ENCODE measurements at regions not wholly inside any gene's neighbourhood (a gene's known extent, or its start where the extent isn't known, plus 50 kb on each side); places are given as distances from the start of the nearest gene placed in this dataset.

- no peaks in the 10 kb centered on the region for H3K36me3 Mint-ChIP-seq (ENCODE audit: low read depth)
- H3K9me3 Mint-ChIP-seq: peaks cover 7% of the 10 kb centered on the region
- no peaks in the 10 kb centered on the region for H3K4me1 Mint-ChIP-seq
- no peak overlapping the region for H3K4me3 Mint-ChIP-seq
- no peak for ATAC-seq (replicated peaks)
- H3K27me3 Mint-ChIP-seq: peaks cover 21% of the 10 kb centered on the region
- no peak overlapping the region for H3K27ac Mint-ChIP-seq
These were observed 272.5 kb upstream of the PARD3B start for GRCh38 chr2:204272610-204273287.

DNA sequence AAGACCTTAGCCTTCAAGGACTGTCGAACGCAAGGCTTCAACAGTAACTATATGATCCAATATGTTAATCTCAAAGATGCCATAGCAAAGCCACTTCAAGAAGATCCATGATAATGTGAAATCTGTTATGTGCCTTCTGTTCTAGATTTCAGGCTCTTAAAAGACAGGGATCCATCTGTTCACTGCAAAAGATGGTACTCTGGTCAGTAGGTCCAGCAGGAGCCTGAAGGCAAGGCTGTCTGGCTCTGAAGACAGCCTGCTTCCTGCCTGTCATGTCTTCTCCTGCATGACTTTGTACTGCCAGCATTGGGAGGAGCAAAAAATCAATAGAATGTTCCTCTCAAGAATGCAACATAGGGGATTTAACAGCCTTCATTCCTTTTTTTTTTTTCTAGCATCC, 270.8 kb upstream of the PARD3B start:
- no peak for ATAC-seq (replicated peaks)
- no peak overlapping the region for H3K27ac Mint-ChIP-seq
- H3K27me3 Mint-ChIP-seq: peaks cover 28% of the 10 kb centered on the region
- no peak overlapping the region for H3K4me3 Mint-ChIP-seq
- H3K4me1 Mint-ChIP-seq: no peaks in the 10 kb centered on the region
- H3K36me3 Mint-ChIP-seq (ENCODE audit: low read depth): no peaks in the 10 kb centered on the region
- H3K9me3 Mint-ChIP-seq: peaks cover 7% of the 10 kb centered on the region

DNA sequence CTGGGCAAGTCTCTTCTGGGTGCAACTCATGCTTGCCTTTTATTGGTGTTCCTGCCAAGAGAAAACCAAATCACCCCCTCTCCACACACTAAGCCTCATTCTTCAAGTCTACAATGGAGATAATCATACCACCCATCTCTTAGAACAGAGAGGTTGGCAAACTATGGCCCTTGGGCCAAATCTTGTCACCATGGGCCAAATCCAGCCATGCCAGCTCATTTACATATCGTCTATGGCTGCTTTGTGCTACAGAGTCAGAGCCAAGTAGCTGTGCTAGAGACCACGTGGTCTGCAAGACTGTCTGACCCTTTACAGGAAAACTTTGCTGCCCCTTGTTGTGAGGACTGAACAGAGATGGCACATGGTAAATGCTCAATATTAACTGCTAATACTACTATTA, 270.3 kb upstream of the PARD3B start:
- Mint-ChIP-seq H3K4me3 (no peak overlapping the region), H3K9me3 (peaks cover 7% of the 10 kb centered on the region), H3K27ac (no peak overlapping the region), H3K4me1 (no peaks in the 10 kb centered on the region), H3K27me3 (peaks cover 31% of the 10 kb centered on the region), H3K36me3 (ENCODE audit: low read depth) (no peaks in the 10 kb centered on the region)
- ATAC-seq (replicated peaks): no peak

DNA sequence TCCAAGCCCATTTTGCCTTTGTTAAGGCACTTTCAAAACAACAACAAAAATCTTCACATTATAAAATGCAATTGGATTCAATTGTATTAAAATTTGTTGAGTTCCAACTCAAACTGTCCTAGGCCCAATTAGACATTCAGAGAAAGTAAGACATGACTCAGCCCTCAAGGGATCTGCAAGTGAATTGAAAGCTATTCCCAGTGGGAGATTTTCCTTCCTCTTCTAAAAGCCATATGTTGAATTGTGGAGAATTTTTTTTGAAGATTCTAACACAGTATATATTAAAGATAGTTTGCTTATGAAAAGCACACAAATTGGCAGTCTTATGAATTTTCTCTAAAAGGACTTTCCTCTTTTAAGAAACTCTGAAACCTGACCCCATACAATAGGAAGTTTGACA, 268.0 kb upstream of the PARD3B start:
- Mint-ChIP-seq H3K27ac (no peak overlapping the region), H3K27me3 (peaks cover 24% of the 10 kb centered on the region)

DNA sequence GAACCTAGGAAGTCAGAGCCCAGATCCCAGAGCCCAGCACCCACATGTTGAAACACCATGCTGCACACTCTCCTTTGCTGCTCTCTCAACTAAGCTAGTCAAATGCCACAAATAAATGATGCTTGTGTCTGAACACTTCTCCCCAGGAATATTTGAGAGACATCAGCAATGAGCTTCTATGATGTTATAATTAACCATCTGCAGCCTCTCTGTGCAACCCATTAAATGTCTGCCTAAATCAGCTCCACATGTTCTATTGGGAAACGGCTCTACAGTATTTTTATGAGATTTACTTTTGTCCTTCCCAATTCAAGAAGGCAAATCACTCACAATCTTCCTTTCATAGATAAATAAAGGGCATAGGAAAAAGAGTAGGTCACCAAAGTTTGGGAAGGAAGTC, 266.8 kb upstream of the PARD3B start:
- Mint-ChIP-seq H3K36me3 (ENCODE audit: low read depth) (no peaks in the 10 kb centered on the region), H3K4me3 (no peak overlapping the region), H3K27ac (no peak overlapping the region), H3K9me3 (no peaks in the 10 kb centered on the region), H3K4me1 (no peaks in the 10 kb centered on the region), H3K27me3 (peaks cover 27% of the 10 kb centered on the region)
- no peak for ATAC-seq (replicated peaks)

More for the DNA sequence above, 268.0 kb upstream of the PARD3B start:
- Mint-ChIP-seq H3K4me1 (no peaks in the 10 kb centered on the region), H3K4me3 (no peak overlapping the region), H3K36me3 (ENCODE audit: low read depth) (no peaks in the 10 kb centered on the region), H3K9me3 (no peaks in the 10 kb centered on the region)
- ATAC-seq (replicated peaks): no peak

- Mint-ChIP-seq H3K4me3 (no peak overlapping the region), H3K36me3 (ENCODE audit: low read depth) (no peaks in the 10 kb centered on the region), H3K27me3 (peaks cover 35% of the 10 kb centered on the region), H3K9me3 (no peaks in the 10 kb centered on the region), H3K27ac (no peak overlapping the region), H3K4me1 (no peaks in the 10 kb centered on the region)
- ATAC-seq (replicated peaks): no peak
These were observed 265.5 kb upstream of the PARD3B start for GRCh38 chr2:204279819-204280218.

DNA sequence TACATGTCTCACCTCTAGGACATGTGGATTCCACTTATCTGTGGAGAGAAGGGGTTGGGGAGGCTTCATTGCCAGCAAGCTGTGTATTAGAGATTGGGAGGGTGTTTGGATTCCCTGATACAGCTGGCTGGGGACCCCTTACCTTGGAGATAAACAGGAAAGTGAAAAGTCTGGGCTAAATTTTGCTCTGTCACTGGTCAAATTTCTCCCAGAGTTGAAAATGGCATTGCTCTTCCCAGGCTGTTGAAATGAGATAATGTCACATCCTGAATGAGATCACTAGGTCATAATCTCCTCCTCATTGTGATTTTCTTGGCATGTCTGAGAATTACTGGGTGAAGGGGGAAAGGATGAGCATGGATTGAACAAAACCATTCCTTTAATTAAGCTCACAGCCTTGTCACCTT, 265.0 kb upstream of the PARD3B start:
- Mint-ChIP-seq H3K27me3 (peaks cover 35% of the 10 kb centered on the region), H3K27ac (no peak overlapping the region), H3K4me3 (no peak overlapping the region), H3K36me3 (ENCODE audit: low read depth) (no peaks in the 10 kb centered on the region), H3K9me3 (no peaks in the 10 kb centered on the region), H3K4me1 (no peaks in the 10 kb centered on the region)
- no peak for ATAC-seq (replicated peaks)

- Mint-ChIP-seq H3K4me3 (no peak overlapping the region), H3K4me1 (no peaks in the 10 kb centered on the region), H3K36me3 (ENCODE audit: low read depth) (no peaks in the 10 kb centered on the region), H3K9me3 (no peaks in the 10 kb centered on the region), H3K27me3 (peaks cover 29% of the 10 kb centered on the region), H3K27ac (no peak overlapping the region)
- ATAC-seq (replicated peaks): no peak
These were observed 263.2 kb upstream of the PARD3B start for GRCh38 chr2:204282081-204282480.

GRCh38 chr2:204282525-204282924, 262.8 kb upstream of the PARD3B start:
- Mint-ChIP-seq H3K36me3 (ENCODE audit: low read depth) (no peaks in the 10 kb centered on the region), H3K27ac (no peak overlapping the region), H3K27me3 (peaks cover 29% of the 10 kb centered on the region), H3K9me3 (no peaks in the 10 kb centered on the region), H3K4me1 (no peaks in the 10 kb centered on the region), H3K4me3 (no peak overlapping the region)
- no peak for ATAC-seq (replicated peaks)

DNA sequence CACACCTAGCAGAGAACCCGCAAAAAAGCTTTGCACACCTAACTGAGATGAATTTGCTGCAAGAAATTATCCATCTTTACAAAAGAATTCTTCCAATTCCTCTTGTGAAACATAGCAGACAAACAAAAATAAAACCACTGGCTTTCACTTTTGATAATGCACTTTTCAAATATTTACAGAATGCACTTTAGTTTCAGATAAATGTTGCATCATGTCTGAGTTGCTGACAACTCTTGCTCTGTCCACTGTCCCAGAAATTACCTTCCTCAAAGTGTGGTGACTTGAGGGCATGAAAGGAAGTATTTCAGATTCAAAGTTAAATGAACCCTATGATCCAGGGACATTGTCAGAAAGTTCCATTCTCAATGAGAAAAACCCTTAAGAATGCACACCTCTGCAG, 256.2 kb upstream of the PARD3B start:
- H3K9me3 Mint-ChIP-seq: no peaks in the 10 kb centered on the region
- no peaks in the 10 kb centered on the region for H3K4me1 Mint-ChIP-seq
- H3K27ac Mint-ChIP-seq: no peak overlapping the region
- no peaks in the 10 kb centered on the region for H3K36me3 Mint-ChIP-seq (ENCODE audit: low read depth)
- ATAC-seq (replicated peaks): no peak
- peaks cover 23% of the 10 kb centered on the region for H3K27me3 Mint-ChIP-seq
- H3K4me3 Mint-ChIP-seq: no peak overlapping the region

- Mint-ChIP-seq H3K9me3 (no peaks in the 10 kb centered on the region), H3K4me1 (no peaks in the 10 kb centered on the region), H3K27me3 (peaks cover 33% of the 10 kb centered on the region), H3K27ac (no peak overlapping the region), H3K4me3 (no peak overlapping the region), H3K36me3 (ENCODE audit: low read depth) (no peaks in the 10 kb centered on the region)
- no peak for ATAC-seq (replicated peaks)
These were observed 252.8 kb upstream of the PARD3B start for GRCh38 chr2:204292439-204292838.

- Mint-ChIP-seq H3K27ac (no peak overlapping the region), H3K27me3 (peaks cover 27% of the 10 kb centered on the region), H3K36me3 (ENCODE audit: low read depth) (no peaks in the 10 kb centered on the region), H3K4me1 (no peaks in the 10 kb centered on the region), H3K4me3 (no peak overlapping the region), H3K9me3 (no peaks in the 10 kb centered on the region)
- ATAC-seq (replicated peaks): no peak
These were observed 251.2 kb upstream of the PARD3B start for GRCh38 chr2:204293884-204294747.

DNA sequence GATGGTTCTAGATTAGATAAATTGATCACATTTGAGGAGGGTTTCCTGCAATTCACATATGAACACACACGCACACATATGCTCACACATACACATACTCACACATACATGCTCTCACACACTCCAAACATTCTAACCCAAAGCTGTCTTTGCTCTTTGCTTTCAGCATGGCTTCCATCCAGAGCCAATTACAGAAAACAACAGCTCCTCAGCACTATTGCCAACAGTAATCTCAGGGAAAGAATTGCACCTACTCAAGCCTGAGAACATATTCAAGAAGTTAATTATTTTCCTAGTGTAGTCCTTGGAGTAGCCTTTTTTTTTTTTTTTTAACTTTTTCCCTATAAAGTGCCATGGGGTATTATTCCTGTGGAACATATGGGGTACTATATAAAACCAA, 246.9 kb upstream of the PARD3B start:
- H3K27me3 Mint-ChIP-seq: peaks cover 15% of the 10 kb centered on the region
- H3K36me3 Mint-ChIP-seq (ENCODE audit: low read depth): no peaks in the 10 kb centered on the region
- no peaks in the 10 kb centered on the region for H3K9me3 Mint-ChIP-seq
- no peak overlapping the region for H3K27ac Mint-ChIP-seq
- ATAC-seq (replicated peaks): no peak
- H3K4me3 Mint-ChIP-seq: no peak overlapping the region
- no peaks in the 10 kb centered on the region for H3K4me1 Mint-ChIP-seq

GRCh38 chr2:204299766-204300165, 245.5 kb upstream of the PARD3B start:
- no peak for ATAC-seq (replicated peaks)
- Mint-ChIP-seq H3K27ac (no peak overlapping the region), H3K27me3 (peaks cover 16% of the 10 kb centered on the region), H3K36me3 (ENCODE audit: low read depth) (no peaks in the 10 kb centered on the region), H3K9me3 (no peaks in the 10 kb centered on the region), H3K4me1 (no peaks in the 10 kb centered on the region), H3K4me3 (no peak overlapping the region)

GRCh38 chr2:204306667-204307066, 238.6 kb upstream of the PARD3B start:
- Mint-ChIP-seq H3K4me1 (no peaks in the 10 kb centered on the region), H3K4me3 (no peak overlapping the region), H3K27ac (no peak overlapping the region), H3K9me3 (no peaks in the 10 kb centered on the region), H3K36me3 (ENCODE audit: low read depth) (no peaks in the 10 kb centered on the region), H3K27me3 (peaks cover 15% of the 10 kb centered on the region)
- no peak for ATAC-seq (replicated peaks)

All from activated T-helper 17 cell treated with anti-CD3 and anti-CD28 coated beads, Interleukin-2, amount 50 U/mL, for 72 hours (primary cell).